DND-41 (cell line): ENCODE measurements at regions not wholly inside any gene's neighbourhood (a gene's known extent, or its start where the extent isn't known, plus 50 kb on each side); places are given as distances from the start of the nearest gene placed in this dataset.
"Not testable (repeated sequence)": the region's sequence is repeated elsewhere in the genome, so short reads cannot be mapped to it uniquely, and the experiment has no call there.

ENCODE experiments used
- ATAC-seq: fragments of 200-7000 bp; cut with Tn5 transposase; 3 replicates; pipeline ENCODE4 v1.9.1; 2021; ENCODE audit warnings: low read depth; ENCODE audit not compliant: insufficient read depth
- DNase-seq: peaks from one replicate; pipeline ENCODE4 v3.0.0-alpha.2; 2020
- H2AFZ ChIP-seq: 2 replicates; pipeline ENCODE4 v1.6.0; 2012; ENCODE audit warnings: low read depth, low read length
- H3K27ac ChIP-seq: 2 replicates; pipeline ENCODE4 v1.5.1; 2012; ENCODE audit warnings: low read length, inconsistent platforms
- H3K27me3 ChIP-seq: fragments of 200-600 bp; sonication (generic); 2 replicates; pipeline ENCODE4 v1.6.0; 2012; ENCODE audit warnings: low read length, mild to moderate bottlenecking, inconsistent platforms; ENCODE audit not compliant: insufficient read depth, poor library complexity
- H3K36me3 ChIP-seq: 2 replicates; pipeline ENCODE4 v1.5.1; 2012; ENCODE audit warnings: low read length, inconsistent platforms; ENCODE audit not compliant: insufficient read depth
- H3K4me1 ChIP-seq: 2 replicates; pipeline ENCODE4 v1.5.1; 2012; ENCODE audit warnings: mild to moderate bottlenecking, low read length; ENCODE audit not compliant: insufficient read depth
- H3K4me2 ChIP-seq: 2 replicates; pipeline ENCODE4 v1.6.0; 2012; ENCODE audit warnings: mild to moderate bottlenecking, moderate library complexity, low read length, inconsistent platforms; ENCODE audit not compliant: insufficient read depth
- H3K4me3 ChIP-seq, 2 experiments: fragments of 200-600 bp in 1 of 2; shearing (Covaris generic) in 1 of 2; 2 replicates each; pipeline ENCODE4 v1.5.1; 2012 to 2016; ENCODE audit warnings: inconsistent platforms in 2 of 2, low read length in 2 of 2, mild to moderate bottlenecking in 2 of 2, low read depth in 1 of 2, moderate library complexity in 1 of 2
- H3K79me2 ChIP-seq: 2 replicates; pipeline ENCODE4 v1.6.0; 2012; ENCODE audit warnings: low read length, inconsistent platforms; ENCODE audit not compliant: insufficient read depth
- H3K9ac ChIP-seq: 2 replicates; pipeline ENCODE4 v1.6.0; 2012; ENCODE audit warnings: low read depth, mild to moderate bottlenecking, inconsistent platforms, low read length, moderate library complexity
- H3K9me3 ChIP-seq: 2 replicates; pipeline ENCODE4 v1.5.1; 2012; ENCODE audit warnings: low read length, moderate library complexity, mild to moderate bottlenecking, inconsistent platforms; ENCODE audit not compliant: insufficient read depth, severe bottlenecking
- H4K20me1 ChIP-seq: 2 replicates; pipeline ENCODE4 v1.6.0; 2012; ENCODE audit warnings: low read length; ENCODE audit not compliant: insufficient read depth
- EZH2 ChIP-seq: IDR thresholded peaks from 3 replicates; pipeline ENCODE4 v1.6.1; 2012; ENCODE audit warnings: borderline replicate concordance, low read depth, mild to moderate bottlenecking, moderate library complexity, low read length, inconsistent platforms; ENCODE audit not compliant: severe bottlenecking
- TF ChIP-seq, protein P1 (sequence below): IDR thresholded peaks from 2 replicates; pipeline ENCODE4 v1.5.1; 2012; ENCODE audit warnings: borderline replicate concordance, low read length, moderate library complexity, mild to moderate bottlenecking; ENCODE audit not compliant: poor library complexity, severe bottlenecking; ENCODE audit errors: extremely low read depth

DNA sequence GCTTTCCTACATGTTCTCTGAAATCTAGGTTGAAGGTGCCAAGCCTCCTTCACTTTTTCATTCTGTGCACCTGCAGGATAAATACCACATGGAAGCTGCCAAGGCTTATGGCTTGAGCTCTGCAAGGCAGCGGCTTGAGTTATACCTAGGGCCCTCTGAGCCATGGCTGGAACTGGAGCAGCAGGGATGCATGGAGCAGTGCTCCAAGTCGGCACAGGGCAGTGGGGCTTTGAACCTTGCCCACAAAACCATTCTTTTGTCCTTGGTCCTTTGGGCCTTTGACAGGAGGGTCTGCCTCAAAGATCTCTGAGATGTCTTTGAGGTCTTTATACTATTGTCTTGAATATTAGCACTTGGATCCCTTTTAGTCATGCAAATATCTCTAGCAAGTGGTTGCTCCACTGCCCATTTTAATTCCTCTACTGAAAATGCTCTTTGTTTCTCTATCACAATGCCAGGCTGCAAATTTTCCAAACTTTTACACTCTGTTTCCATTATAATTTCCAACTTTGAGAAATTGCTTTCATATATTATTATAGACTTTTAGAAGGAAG is 536.2 kb upstream of the KLHL4 start:
- no peaks in the 10 kb centered on the region for H3K27me3 ChIP-seq
- H3K4me2 ChIP-seq: no peak overlapping the region
- no peak overlapping the region for H3K4me3 ChIP-seq
- DNase-seq (no peak), ATAC-seq (no peak)
- no peaks in the 10 kb centered on the region for H3K4me1 ChIP-seq
- no peak overlapping the region for H3K27ac ChIP-seq
- TF ChIP-seq, protein P1, sequence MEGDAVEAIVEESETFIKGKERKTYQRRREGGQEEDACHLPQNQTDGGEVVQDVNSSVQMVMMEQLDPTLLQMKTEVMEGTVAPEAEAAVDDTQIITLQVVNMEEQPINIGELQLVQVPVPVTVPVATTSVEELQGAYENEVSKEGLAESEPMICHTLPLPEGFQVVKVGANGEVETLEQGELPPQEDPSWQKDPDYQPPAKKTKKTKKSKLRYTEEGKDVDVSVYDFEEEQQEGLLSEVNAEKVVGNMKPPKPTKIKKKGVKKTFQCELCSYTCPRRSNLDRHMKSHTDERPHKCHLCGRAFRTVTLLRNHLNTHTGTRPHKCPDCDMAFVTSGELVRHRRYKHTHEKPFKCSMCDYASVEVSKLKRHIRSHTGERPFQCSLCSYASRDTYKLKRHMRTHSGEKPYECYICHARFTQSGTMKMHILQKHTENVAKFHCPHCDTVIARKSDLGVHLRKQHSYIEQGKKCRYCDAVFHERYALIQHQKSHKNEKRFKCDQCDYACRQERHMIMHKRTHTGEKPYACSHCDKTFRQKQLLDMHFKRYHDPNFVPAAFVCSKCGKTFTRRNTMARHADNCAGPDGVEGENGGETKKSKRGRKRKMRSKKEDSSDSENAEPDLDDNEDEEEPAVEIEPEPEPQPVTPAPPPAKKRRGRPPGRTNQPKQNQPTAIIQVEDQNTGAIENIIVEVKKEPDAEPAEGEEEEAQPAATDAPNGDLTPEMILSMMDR: no peak
- TF ChIP-seq EZH2: no peak
- H3K9ac ChIP-seq: no peak overlapping the region
- H3K79me2 ChIP-seq: no peaks in the 10 kb centered on the region
- H2AFZ ChIP-seq: no peak overlapping the region
- H3K36me3 ChIP-seq: no peaks in the 10 kb centered on the region
- no peaks in the 10 kb centered on the region for H4K20me1 ChIP-seq
- H3K9me3 ChIP-seq: no peaks in the 10 kb centered on the region

DNA sequence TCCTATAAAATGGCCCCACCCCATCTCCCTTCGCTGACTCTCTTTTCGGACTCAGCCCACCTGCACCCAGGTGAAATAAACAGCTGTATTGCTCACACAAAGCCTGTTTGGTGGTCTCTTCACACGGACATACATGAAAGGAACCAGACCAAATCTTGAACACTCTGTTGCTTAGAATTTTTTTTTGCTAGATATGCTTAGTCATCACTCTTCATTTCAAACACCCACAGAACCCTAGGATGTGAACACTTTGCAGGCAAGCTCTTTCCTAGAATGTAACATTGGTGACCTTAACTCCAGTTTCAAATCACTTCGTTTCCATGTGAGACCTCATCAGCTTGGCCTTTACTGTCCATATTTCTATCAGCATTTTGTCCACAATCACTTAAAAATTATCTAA is 530.3 kb upstream of the KLHL4 start:
- not testable (repeated sequence) for H3K4me3 ChIP-seq, H3K9ac ChIP-seq, H2AFZ ChIP-seq, H3K27ac ChIP-seq, ATAC-seq, H4K20me1 ChIP-seq, H3K27me3 ChIP-seq, H3K4me1 ChIP-seq, H3K36me3 ChIP-seq, H3K4me2 ChIP-seq, H3K79me2 ChIP-seq, H3K9me3 ChIP-seq, DNase-seq

DNA sequence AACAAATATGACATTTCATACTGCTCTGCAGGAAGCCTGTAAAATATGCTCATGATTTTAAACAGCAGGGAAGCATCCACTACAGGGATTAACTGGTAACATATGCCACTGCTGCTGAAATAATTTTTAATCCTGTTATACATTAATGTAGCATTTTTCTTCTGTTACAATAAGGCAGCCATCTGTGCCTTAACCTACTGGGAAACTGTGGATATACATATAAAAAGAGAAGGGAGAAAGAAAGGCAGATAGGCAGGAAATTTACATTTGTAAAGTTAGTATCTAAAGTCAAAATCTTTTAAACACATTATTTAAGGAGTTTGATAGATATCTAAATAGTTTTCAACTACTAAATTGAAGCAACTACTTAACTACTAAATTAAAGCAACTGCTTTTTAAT is 514.6 kb upstream of the KLHL4 start:
- no peaks in the 10 kb centered on the region for H3K79me2 ChIP-seq
- no peak for TF ChIP-seq EZH2
- TF ChIP-seq, protein P1: no peak
- no peaks in the 10 kb centered on the region for H4K20me1 ChIP-seq
- H3K36me3 ChIP-seq: no peaks in the 10 kb centered on the region
- H3K9me3 ChIP-seq: no peaks in the 10 kb centered on the region
- H3K27ac ChIP-seq: no peak overlapping the region
- H3K4me2 ChIP-seq: no peak overlapping the region
- ATAC-seq (no peak), DNase-seq (no peak)
- no peak overlapping the region for H3K4me3 ChIP-seq
- no peak overlapping the region for H3K9ac ChIP-seq
- no peaks in the 10 kb centered on the region for H3K4me1 ChIP-seq
- H3K27me3 ChIP-seq: no peaks in the 10 kb centered on the region
- no peak overlapping the region for H2AFZ ChIP-seq

- Histone ChIP-seq H3K4me1 (no peaks in the 10 kb centered on the region), H3K9me3 (no peaks in the 10 kb centered on the region), H3K36me3 (no peaks in the 10 kb centered on the region), H2AFZ (no peak overlapping the region), H4K20me1 (no peaks in the 10 kb centered on the region), H3K27ac (no peak overlapping the region), H3K9ac (no peak overlapping the region), H3K4me3 (no peak overlapping the region), H3K27me3 (no peaks in the 10 kb centered on the region), H3K4me2 (no peak overlapping the region), H3K79me2 (no peaks in the 10 kb centered on the region)
- DNase-seq (no peak), ATAC-seq (no peak)
- no peak for TF ChIP-seq EZH2
- TF ChIP-seq, protein P1: no peak
Observed at GRCh38 chrX:87005183-87005582, 512.4 kb upstream of the KLHL4 start.
